SK-N-MC (cell line): ENCODE measurements at regions not wholly inside any gene's neighbourhood (a gene's known extent, or its start where the extent isn't known, plus 50 kb on each side); places are given as distances from the start of the nearest gene placed in this dataset.

Source experiments
- DNase-seq: peaks from one replicate; pipeline ENCODE4 v3.0.0-alpha.2; 2011; ENCODE audit warnings: low read depth, low spot score
- H3K27ac ChIP-seq: fragments of 200-600 bp; sonication (generic); 2 replicates; pipeline ENCODE4 v1.5.1; 2016; ENCODE audit warnings: mixed run types
- H3K36me3 ChIP-seq: fragments of 200-600 bp; sonication (generic); 2 replicates; pipeline ENCODE4 v1.6.1; 2017; ENCODE audit warnings: antibody characterized with exemption, low read length, mixed read lengths; ENCODE audit not compliant: insufficient read depth
- H3K4me3 ChIP-seq: fragments of 200-600 bp; sonication (generic); 2 replicates; pipeline ENCODE4 v1.5.1; 2016
- H3K9ac ChIP-seq: fragments of 200-600 bp; sonication (generic); 2 replicates; pipeline ENCODE4 v1.8.0; 2017; ENCODE audit warnings: mixed run types, mixed read lengths; ENCODE audit not compliant: insufficient read length
- H3K9me3 ChIP-seq: fragments of 200-600 bp; sonication (generic); 2 replicates; pipeline ENCODE4 v1.6.1; 2017; ENCODE audit warnings: low read depth, mild to moderate bottlenecking, antibody characterized with exemption, low read length, moderate library complexity, mixed read lengths
- EZH2 ChIP-seq: fragments of 200-600 bp; sonication (generic); IDR thresholded peaks from one replicate; pipeline ENCODE4 v1.6.1; 2017; ENCODE audit warnings: antibody characterized with exemption
- FOXP2 ChIP-seq: optimal IDR thresholded peaks from 2 replicates; pipeline ENCODE3; 2011; ENCODE audit warnings: mild to moderate bottlenecking, moderate library complexity; ENCODE audit not compliant: insufficient read depth; ENCODE audit errors: extremely low read length, control extremely low read depth
- POLR2AphosphoS5 ChIP-seq: IDR thresholded peaks from 2 replicates; pipeline ENCODE4 v1.6.1; 2012; ENCODE audit warnings: mild to moderate bottlenecking, low read depth, low read length, borderline replicate concordance

DNA sequence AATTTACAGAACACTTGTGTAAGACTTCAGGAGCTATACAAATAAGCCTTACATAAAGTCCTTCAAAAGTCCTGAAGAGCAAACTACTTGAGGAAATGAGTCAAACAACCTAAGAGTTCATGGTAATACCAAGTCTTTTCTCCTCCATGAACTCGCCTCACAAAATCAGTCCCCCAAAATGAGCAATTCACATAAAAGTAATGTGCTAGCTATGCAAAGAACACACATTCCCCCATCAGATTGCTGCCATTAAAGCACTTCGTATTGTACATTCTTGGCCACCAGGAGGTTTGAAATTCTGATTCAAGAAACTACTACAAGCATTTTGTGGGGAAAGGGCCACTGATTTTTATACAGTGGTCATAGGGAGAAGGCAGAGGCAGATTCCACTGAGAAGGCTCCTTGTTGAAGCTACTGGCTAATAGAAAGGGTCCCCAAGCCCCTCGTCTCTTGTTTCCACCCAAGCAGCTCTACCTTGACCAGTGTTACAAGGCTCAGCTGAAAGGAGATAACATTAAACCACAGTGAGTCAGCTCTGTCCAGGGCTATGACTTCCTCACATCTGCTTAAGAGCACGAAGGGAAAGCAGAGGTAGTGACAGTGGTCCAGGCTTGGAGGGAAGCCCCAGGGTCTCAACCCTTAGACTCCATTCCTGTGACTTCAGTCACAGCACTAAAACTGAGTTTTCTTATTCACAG, 115.2 kb upstream of the CDK1 start:
- TF ChIP-seq EZH2 (no peak), FOXP2 (no peak), POLR2AphosphoS5 (no peak)

DNA sequence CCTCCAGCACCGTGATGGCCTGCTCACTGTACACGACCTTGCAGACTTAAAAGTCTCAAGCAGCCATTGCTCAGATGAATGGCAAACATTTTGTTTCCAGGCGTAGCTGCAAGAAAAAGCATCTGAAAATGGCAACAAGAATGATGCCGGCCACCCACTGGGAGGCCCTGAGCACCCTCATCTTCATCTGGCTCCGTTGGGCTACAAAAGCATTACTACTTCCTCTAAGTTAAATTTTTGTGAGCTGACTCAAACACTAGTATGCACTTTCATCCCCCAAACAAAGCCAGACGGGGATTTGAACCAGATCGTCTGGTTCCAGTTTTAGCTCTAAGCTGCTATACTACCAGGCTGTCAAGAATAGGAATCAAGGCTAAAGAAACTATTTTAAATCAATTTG, 116.6 kb upstream of the CDK1 start:
- no peak for DNase-seq
- Histone ChIP-seq H3K27ac (no peak overlapping the region), H3K9me3 (no peaks in the 10 kb centered on the region), H3K4me3 (no peak overlapping the region), H3K9ac (no peak overlapping the region), H3K36me3 (no peaks in the 10 kb centered on the region)
- TF ChIP-seq POLR2AphosphoS5, result no peak

More for the DNA sequence above, 115.2 kb upstream of the CDK1 start:
- H3K9me3 ChIP-seq, result no peaks in the 10 kb centered on the region
- H3K36me3 ChIP-seq, result no peaks in the 10 kb centered on the region
- no peak overlapping the region for H3K9ac ChIP-seq
- H3K27ac ChIP-seq, result no peak overlapping the region
- DNase-seq, result no peak
- no peak overlapping the region for H3K4me3 ChIP-seq

DNA sequence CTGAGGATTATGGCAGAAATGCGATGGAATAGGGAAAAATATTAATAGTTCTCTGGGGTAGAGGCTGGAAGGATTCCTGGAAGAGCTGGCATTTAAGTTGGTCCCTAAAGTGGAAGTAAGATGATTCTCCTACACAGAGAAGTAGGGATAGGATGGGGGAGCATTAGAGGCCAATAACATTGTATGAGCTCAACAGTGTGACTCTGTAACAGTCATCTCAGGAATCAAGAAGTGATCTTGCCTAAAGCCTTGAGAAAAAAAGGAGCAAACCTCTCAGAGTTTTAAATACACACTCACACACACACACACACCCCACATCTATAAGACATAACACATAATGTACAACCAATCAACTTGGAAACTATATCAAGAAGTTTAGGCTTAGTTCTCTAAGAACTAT, 117.7 kb upstream of the CDK1 start:
- TF ChIP-seq EZH2, result no peak
- TF ChIP-seq FOXP2, result no peak
- no peaks in the 10 kb centered on the region for H3K9me3 ChIP-seq
- DNase-seq, result no peak
- H3K4me3 ChIP-seq, result no peak overlapping the region
- H3K36me3 ChIP-seq, result no peaks in the 10 kb centered on the region
- H3K9ac ChIP-seq, result no peak overlapping the region
- H3K27ac ChIP-seq, result no peak overlapping the region

DNA sequence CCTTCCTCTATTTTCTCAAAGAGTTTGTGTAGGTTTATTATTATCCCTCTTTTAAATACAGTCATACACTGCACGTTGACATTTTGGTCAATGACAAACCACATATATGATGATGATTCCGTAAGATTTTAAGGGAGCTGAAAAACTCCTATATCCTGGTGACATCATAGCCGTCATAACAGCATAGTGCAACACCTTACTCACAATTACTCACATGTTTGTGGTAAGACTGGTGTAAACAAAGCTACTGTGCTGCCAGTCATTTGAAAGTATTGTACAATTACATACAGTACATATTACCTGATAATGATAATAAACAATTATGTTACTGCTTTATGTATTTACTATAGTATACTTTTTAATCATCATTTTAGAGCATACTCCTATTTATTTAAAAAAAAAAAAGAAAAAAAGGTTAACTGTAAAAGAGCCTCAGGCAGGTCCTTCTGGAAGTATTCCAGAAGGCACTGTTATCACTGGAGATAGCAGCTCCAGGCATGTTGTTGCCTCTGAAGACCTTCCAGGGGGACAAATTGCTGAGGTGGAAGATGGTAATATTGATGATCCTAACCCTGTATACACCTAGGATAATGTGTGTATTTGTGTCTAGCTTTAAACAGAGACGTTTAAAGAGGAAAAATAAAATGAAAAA, 123.3 kb upstream of the CDK1 start:
- TF ChIP-seq POLR2AphosphoS5 (no peak), EZH2 (no peak), FOXP2 (no peak)
- H3K9me3 ChIP-seq, result no peaks in the 10 kb centered on the region
- H3K27ac ChIP-seq, result no peak overlapping the region
- no peak overlapping the region for H3K4me3 ChIP-seq
- H3K36me3 ChIP-seq, result no peaks in the 10 kb centered on the region
- DNase-seq, result no peak
- no peak overlapping the region for H3K9ac ChIP-seq

DNA sequence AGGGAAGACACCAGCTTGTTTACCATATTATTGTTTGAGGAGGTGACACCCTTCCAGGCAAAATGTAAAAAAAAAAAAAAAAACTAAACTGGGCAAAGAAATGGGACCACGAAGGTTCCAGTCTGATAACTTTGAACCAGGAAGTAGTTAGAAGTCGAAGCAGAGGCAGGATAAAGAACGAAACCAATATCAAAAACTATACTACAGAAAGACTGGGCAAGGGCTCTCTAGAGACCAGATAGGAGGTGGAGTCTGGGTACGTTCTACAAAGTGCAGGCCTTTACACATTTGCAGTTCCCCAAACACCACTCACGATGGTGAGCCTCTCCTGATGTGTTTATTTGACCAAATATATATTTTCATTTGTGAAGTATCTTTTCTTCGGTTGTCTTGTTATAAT, 125.7 kb upstream of the CDK1 start:
- Histone ChIP-seq H3K36me3 (no peaks in the 10 kb centered on the region), H3K9ac (no peak overlapping the region), H3K27ac (no peak overlapping the region), H3K9me3 (no peaks in the 10 kb centered on the region), H3K4me3 (no peak overlapping the region)
- no peak for DNase-seq
- TF ChIP-seq POLR2AphosphoS5 (no peak), FOXP2 (no peak), EZH2 (no peak)

DNA sequence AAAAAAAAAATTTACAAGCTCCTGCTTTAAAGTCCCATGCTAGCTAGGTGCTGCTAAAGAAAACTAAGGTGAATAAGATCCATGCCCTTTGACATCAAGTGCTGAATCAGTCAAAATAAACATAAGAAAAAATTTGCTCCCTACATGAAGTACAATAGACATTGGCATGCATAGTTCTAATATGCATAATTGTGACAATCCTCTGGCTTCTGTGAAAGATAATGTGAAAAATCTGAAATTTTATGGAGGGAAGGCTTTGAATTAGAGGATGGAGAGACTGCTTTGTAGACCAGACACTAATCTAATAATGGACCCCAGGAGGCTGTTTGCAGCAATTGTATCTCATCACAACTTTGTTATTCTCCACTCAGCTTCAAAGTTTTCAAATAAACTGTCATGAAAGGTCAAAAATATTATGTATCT, 127.9 kb upstream of the CDK1 start:
- Histone ChIP-seq H3K27ac (no peak overlapping the region), H3K9ac (no peak overlapping the region), H3K4me3 (no peak overlapping the region), H3K36me3 (no peaks in the 10 kb centered on the region), H3K9me3 (no peaks in the 10 kb centered on the region)
- DNase-seq, result no peak
- TF ChIP-seq FOXP2 (no peak), EZH2 (no peak), POLR2AphosphoS5 (no peak)

DNA sequence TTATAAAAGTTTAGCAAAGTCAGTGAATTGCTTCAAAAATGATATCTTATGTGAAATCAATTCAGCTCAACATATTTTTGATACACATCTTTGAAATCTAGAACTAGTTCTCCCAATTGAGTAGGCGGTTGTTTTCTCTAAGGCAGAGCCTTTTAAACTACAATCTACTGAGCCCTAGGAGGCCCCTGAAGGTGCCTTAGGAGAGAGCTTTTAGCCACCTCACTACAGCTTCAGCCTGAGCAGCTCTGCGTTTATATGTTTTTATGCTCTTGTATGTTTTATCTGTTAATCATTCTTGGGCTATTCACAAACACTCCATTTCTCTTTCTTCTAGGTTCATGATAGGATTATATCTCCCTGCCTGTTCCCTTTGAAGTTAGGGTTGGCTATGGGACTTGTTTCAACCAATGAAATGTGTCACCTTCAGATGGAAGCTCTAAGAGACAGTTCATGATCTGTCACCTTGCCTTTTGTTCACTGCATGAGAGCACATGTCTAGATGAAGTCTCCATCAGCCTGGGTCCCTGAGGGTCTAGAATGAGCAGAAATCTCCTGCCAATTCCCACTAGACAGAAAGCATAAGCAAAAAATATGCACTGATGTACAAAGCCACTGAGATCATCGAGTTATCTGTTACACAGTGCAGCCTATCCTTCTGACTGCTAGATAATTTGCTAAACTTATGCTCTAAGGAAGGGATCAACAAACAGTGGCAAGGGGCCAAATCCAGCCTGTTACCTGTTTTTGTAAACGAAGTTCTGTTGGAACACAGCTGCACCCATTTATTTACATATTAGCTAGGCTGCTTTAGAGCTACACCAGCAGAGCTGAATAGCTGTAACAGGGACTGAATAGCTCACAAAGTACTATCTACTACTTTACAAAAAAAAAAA, 128.5 kb upstream of the CDK1 start:
- TF ChIP-seq POLR2AphosphoS5 (no peak), EZH2 (no peak), FOXP2 (no peak)
- H3K36me3 ChIP-seq, result no peaks in the 10 kb centered on the region
- no peak overlapping the region for H3K9ac ChIP-seq
- no peak overlapping the region for H3K4me3 ChIP-seq
- DNase-seq, result no peak
- no peaks in the 10 kb centered on the region for H3K9me3 ChIP-seq
- no peak overlapping the region for H3K27ac ChIP-seq

DNA sequence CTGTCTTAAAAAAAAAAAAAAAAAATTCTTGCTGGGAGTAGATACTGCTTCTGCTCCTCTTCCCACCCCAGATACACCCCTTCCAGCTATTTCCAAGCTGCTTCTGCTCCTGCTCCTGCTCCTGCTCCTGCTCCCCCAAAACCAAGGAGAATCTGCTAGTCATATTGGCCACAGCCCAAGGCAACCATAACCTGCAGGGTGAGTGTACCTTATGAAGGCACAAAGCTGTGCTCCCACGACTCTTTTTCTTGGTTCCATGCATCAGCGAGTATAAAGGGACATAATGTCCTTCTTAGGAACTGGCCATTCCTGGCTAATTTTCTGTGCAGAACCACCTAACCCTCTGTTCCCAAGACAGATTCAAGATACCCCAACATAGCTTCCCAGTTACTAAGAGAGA, 129.5 kb upstream of the CDK1 start:
- no peak overlapping the region for H3K4me3 ChIP-seq
- TF ChIP-seq EZH2 (no peak), POLR2AphosphoS5 (no peak), FOXP2 (no peak)
- H3K9me3 ChIP-seq, result no peaks in the 10 kb centered on the region
- H3K27ac ChIP-seq, result no peak overlapping the region
- no peak for DNase-seq
- H3K36me3 ChIP-seq, result no peaks in the 10 kb centered on the region
- H3K9ac ChIP-seq, result no peak overlapping the region
